Heart right ventricle (tissue), 16 donors: ENCODE measurements at regions not wholly inside any gene's neighbourhood (a gene's known extent, or its start where the extent isn't known, plus 50 kb on each side); places are given as distances from the start of the nearest gene placed in this dataset.

Source experiments
- ATAC-seq, 8 donors: fragments of 200-7000 bp; cut with Tn5 transposase; one replicate each; pipeline ENCODE4 v1.9.1; 2020; ENCODE audit warnings: mild to moderate bottlenecking in 8 of 8, moderate library complexity in 8 of 8, moderate number of reproducible peaks in 1 of 8
- DNase-seq, 2 donors: peaks; one replicate each; pipeline ENCODE4 v3.0.0-alpha.2; 2020
- H3K27ac ChIP-seq, 10 donors: fragments of 200-600 bp; sonication (generic) in 2 of 10; one replicate each; pipeline versions ENCODE4 v1.5.0 to v1.8.0; 2020 to 2022; ENCODE audit warnings: mild to moderate bottlenecking in 3 of 10
- H3K27me3 ChIP-seq, 7 donors: fragments of 200-600 bp; one replicate each; pipeline ENCODE4 v1.8.0; 2021 to 2022; ENCODE audit warnings: mild to moderate bottlenecking in 2 of 7
- H3K36me3 ChIP-seq, 9 donors: fragments of 200-600 bp; sonication (generic) in 1 of 9; one replicate each; pipeline versions ENCODE4 v1.5.0 to v1.8.0; 2020 to 2022; ENCODE audit warnings: mild to moderate bottlenecking in 2 of 9
- H3K4me1 ChIP-seq, 9 donors: fragments of 200-600 bp; sonication (generic) in 1 of 9; one replicate each; pipeline versions ENCODE4 v1.5.0 to v1.8.0; 2020 to 2022; ENCODE audit warnings: mild to moderate bottlenecking in 4 of 9
- H3K4me3 ChIP-seq, 10 donors: fragments of 200-600 bp; sonication (generic) in 2 of 10; one replicate each; pipeline versions ENCODE4 v1.5.0 to v1.8.0; 2020 to 2022; ENCODE audit warnings: mild to moderate bottlenecking in 7 of 10, moderate library complexity in 2 of 10
- H3K9me3 ChIP-seq, 11 donors: fragments of 200-600 bp in 10 of 11; sonication (generic) in 2 of 11; one replicate each; pipeline versions ENCODE4 v1.5.0 to v1.8.0; 2013 to 2022; ENCODE audit warnings: mild to moderate bottlenecking in 2 of 11, control low read depth in 1 of 11, moderate library complexity in 1 of 11
- WGBS, 2 donors: extraction: QIAGEN DNeasy Blood & Tissue Kit; methylation state at CpG; one replicate each; pipeline ENCODE4 v1.1.7; 2013; ENCODE audit warnings: inconsistent platforms in 1 of 2; 5-methylcytosine and 5-hydroxymethylcytosine counted together
- intact Hi-C, 10 donors: fragments of 100-400 bp; cut with DNase I; formaldehyde crosslinking; loops; one replicate each; pipeline versions ENCODE4 v1.11.1 to v1.14.2; 2022
- TF ChIP-seq, protein P1 (sequence below), 9 donors: fragments of 200-600 bp; sonication (generic) in 2 of 9; IDR thresholded peaks; one replicate each; pipeline versions ENCODE4 v1.5.0 to v1.8.0; 2021 to 2022; ENCODE audit warnings: antibody characterized with exemption in 9 of 9, mild to moderate bottlenecking in 5 of 9, moderate library complexity in 1 of 9
- donor health status: Arrhythmogenic right ventricular cardiomyopathy.
- donor health status: ischemic (EF 13 %, LVEDD 7.1; RV severe dilation, severe dysfunction).
- donor health status: healthy with polysubstance abuse.
- donor health status: DM: no; HTN: yes; CAD: no.
- donor health status: DM: no; HTN: no; CAD: no.
- donor health status: ischemic (EF 25% LVEDD 6.9; RV normal size, moderate dysfunction).
- donor health status: ischemic (EF 25% LVEDD 5.7; RV mildly dilated, moderate dysfunction).
- donor health status: healthy.
- donor health status: DM: yes; HTN: yes; CAD: no.
- donor health status: Ischemic cardiomyopathy.
- donor health status: ischemic (EF 35%, LVEDD 5.7; RV mildly dilated, moderate dysfunction).
- donor health status: nonischemic (EF 11% LVEDD 7.7; RV severe dilation, severe dysfunction).
- donor health status: DM: yes; HTN: yes; CAD: no.
- donor health status: PGD.
- donor health status: ischemic (EF 29% LVEDD 5.4; RV normal size, mild dysfunction).
- donor health status: nonischemic (EF 23%, LVEDD 6.1; RV moderate dilation, normal function).

DNA sequence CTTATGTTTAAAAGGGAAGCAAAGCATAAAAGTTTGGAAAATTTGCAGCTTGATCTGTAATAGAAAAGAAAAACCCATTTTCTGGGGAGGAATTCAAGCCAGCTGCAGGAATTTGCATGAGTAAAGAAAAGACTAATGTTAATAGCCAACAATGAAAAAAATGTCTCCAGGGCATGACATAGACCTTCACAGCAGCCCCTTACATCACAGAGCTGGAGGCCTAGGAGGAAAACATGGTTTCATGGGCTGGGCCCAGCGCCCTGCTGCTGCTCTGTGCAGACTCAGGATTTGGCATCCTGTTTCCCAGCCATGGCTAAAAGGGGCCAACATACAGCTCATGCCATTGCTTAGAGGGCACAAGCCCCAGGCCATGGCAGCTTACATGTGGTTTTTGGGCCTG lies 411.6 kb upstream of the MC4R start:
- WGBS, 2 donors, result 64 to 67% methylated on average over 1 of the region's 1 CpG
- Histone ChIP-seq H3K27me3 (no peaks in the 10 kb centered on the region), H3K9me3 (peaks cover 0 to 7% (median 0%) of the 10 kb centered on the region in 11 donors), H3K27ac (no peak overlapping the region), H3K4me3 (no peak overlapping the region), H3K4me1 (no peaks in the 10 kb centered on the region), H3K36me3 (no peaks in the 10 kb centered on the region)
- ATAC-seq, result no peak
- no peak for DNase-seq
- TF ChIP-seq, protein P1, sequence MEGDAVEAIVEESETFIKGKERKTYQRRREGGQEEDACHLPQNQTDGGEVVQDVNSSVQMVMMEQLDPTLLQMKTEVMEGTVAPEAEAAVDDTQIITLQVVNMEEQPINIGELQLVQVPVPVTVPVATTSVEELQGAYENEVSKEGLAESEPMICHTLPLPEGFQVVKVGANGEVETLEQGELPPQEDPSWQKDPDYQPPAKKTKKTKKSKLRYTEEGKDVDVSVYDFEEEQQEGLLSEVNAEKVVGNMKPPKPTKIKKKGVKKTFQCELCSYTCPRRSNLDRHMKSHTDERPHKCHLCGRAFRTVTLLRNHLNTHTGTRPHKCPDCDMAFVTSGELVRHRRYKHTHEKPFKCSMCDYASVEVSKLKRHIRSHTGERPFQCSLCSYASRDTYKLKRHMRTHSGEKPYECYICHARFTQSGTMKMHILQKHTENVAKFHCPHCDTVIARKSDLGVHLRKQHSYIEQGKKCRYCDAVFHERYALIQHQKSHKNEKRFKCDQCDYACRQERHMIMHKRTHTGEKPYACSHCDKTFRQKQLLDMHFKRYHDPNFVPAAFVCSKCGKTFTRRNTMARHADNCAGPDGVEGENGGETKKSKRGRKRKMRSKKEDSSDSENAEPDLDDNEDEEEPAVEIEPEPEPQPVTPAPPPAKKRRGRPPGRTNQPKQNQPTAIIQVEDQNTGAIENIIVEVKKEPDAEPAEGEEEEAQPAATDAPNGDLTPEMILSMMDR (IDR thresholded peaks at IDR 0.05), result no peak
- intact Hi-C loops, result no loop called here

DNA sequence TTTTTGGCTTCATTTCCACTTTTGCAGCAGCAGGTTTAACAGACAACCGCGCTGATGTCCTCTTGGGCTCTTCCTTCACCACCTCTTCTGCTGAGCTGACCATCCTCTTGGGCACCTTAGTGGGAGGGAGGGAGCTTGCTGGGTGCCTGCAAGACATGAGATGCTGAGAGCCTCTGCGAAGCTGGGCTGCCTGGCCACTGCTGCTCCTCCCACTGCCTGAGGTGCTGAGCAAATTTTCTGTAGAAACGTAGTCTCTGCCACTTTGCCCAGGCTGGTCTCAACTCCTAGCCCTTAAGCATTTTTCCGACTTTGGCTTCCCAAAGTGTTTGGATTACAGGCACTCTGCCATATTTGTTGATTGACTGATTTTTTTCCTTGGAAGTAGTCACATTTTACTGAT lies 422.2 kb upstream of the MC4R start:
- no peak for DNase-seq
- ATAC-seq, result no peak
- H3K9me3 ChIP-seq, result peaks cover 0 to 22% (median 0%) of the 10 kb centered on the region in 11 donors
- WGBS, 2 donors, result 74% methylated on average over 5 of the region's 5 CpGs
- no peak overlapping the region for H3K27ac ChIP-seq
- no peaks in the 10 kb centered on the region for H3K36me3 ChIP-seq
- H3K27me3 ChIP-seq, result no peaks in the 10 kb centered on the region
- no peak overlapping the region for H3K4me3 ChIP-seq
- intact Hi-C loops, result no loop called here
- TF ChIP-seq, protein P1 (IDR thresholded peaks at IDR 0.05), result no peak
- H3K4me1 ChIP-seq, result no peaks in the 10 kb centered on the region

DNA sequence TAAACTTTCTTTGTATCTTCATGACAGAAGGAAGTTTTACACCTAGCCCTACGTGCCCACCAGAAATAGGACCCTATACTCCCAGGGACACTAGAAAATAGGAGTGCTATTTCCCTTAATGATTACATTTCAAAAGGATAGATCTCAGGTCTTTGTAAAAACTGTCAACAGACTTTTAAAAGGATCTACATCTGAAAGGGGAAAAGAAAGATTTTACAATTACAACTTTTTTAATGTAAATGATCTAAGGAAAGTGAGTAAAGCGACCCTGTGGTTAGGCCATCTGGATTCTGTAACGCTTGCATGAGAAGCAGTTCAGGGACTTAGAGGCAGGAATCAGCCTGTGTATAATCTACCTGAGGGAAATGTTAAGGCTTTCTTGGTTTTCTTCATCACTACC lies 431.8 kb upstream of the MC4R start:
- H3K9me3 ChIP-seq, result peaks cover 0 to 16% (median 0%) of the 10 kb centered on the region in 11 donors
- TF ChIP-seq, protein P1 (IDR thresholded peaks at IDR 0.05), result no peak
- no peak overlapping the region for H3K27ac ChIP-seq
- WGBS, 2 donors, result 53 to 59% methylated on average over 3 of the region's 3 CpGs
- DNase-seq (no peak), ATAC-seq (no peak)
- H3K36me3 ChIP-seq, result no peaks in the 10 kb centered on the region
- no peaks in the 10 kb centered on the region for H3K27me3 ChIP-seq
- intact Hi-C loops, result loop anchor here in 2 of 10 donors (10.0 kb wide), 2 partner anchors 700 to 1330 kb away; no protein-coding TSS in a partner anchor
- H3K4me3 ChIP-seq, result no peak overlapping the region
- H3K4me1 ChIP-seq, result no peaks in the 10 kb centered on the region

DNA sequence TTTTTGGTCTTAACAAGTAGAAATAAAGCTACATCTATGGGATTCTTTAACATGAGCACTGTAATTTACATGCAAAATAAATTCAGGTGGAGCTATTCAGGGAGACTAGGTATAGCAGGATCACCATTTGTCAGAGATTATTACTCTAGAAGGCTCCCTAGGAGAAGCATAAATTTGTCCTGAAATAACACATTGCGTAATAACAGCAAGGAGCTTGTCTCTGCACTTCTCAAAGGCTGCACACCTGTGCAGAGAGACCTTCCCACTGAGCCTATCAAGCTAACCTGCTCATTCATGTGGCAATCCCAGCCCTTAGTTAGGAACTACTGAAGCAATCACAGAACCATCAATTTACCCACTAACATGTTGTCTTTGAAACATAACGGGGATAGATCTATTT lies 437.4 kb upstream of the MC4R start:
- H3K4me1 ChIP-seq, result no peaks in the 10 kb centered on the region
- intact Hi-C loops, result loop anchor here in 5 of 10 donors (5.0 to 10.0 kb wide), 3 partner anchors 692 to 1325 kb away; no protein-coding TSS in a partner anchor
- H3K9me3 ChIP-seq, result no peaks in the 10 kb centered on the region
- DNase-seq (no peak), ATAC-seq (no peak)
- H3K36me3 ChIP-seq, result no peaks in the 10 kb centered on the region
- H3K27me3 ChIP-seq, result no peaks in the 10 kb centered on the region
- TF ChIP-seq, protein P1 (IDR thresholded peaks at IDR 0.05), result no peak
- 92 to 94% methylated on average over 2 of the region's 2 CpGs for WGBS, 2 donors
- no peak overlapping the region for H3K4me3 ChIP-seq
- no peak overlapping the region for H3K27ac ChIP-seq
